HEK293T (cell line): ENCODE measurements at regions not wholly inside any gene's neighbourhood (a gene's known extent, or its start where the extent isn't known, plus 50 kb on each side); places are given as distances from the start of the nearest gene placed in this dataset.

Experiments used
- FOXA1 ChIP-seq: fragments of 450-650 bp; IDR thresholded peaks from 2 replicates; pipeline ENCODE4 v1.6.1; 2016; ENCODE audit warnings: mild to moderate bottlenecking
- SP1 ChIP-seq: fragments of 450-650 bp; IDR thresholded peaks from 2 replicates; pipeline ENCODE4 v1.6.1; 2017
- TF ChIP-seq, protein P1 (sequence below): fragments of 450-650 bp; IDR thresholded peaks from 2 replicates; pipeline ENCODE4 v1.6.1; 2016

DNA sequence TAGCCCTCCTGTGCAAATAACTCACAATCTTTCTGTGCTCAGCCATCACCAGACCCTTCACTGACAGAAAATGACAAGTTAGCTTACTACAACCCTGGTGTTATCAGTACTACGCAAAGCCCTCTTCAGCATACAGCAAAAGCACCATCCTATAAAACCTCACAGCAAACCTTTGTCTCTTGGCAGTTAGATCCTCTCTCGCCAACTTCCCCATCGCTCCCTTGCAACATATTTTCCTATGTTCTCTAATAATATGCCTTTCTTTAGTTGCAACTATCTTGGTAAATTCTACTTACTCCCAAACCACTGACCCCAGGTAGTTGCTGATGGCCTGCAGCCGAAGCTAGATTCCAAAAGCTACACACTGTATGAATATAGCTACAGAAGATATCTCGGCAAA is 856.9 kb upstream of the FRG1 start:
- TF ChIP-seq FOXA1 (no peak), SP1 (no peak)
- TF ChIP-seq, protein P1, sequence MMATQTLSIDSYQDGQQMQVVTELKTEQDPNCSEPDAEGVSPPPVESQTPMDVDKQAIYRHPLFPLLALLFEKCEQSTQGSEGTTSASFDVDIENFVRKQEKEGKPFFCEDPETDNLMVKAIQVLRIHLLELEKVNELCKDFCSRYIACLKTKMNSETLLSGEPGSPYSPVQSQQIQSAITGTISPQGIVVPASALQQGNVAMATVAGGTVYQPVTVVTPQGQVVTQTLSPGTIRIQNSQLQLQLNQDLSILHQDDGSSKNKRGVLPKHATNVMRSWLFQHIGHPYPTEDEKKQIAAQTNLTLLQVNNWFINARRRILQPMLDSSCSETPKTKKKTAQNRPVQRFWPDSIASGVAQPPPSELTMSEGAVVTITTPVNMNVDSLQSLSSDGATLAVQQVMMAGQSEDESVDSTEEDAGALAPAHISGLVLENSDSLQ = no peak
